GM12874 (cell line): ENCODE measurements at regions not wholly inside any gene's neighbourhood (a gene's known extent, or its start where the extent isn't known, plus 50 kb on each side); places are given as distances from the start of the nearest gene placed in this dataset.

Experiments used
- CTCF ChIP-seq: IDR thresholded peaks from 2 replicates; pipeline ENCODE4 v1.5.1; 2011; ENCODE audit warnings: low read depth, mild to moderate bottlenecking, control low read depth, low read length, moderate library complexity; ENCODE audit not compliant: insufficient read depth

GRCh38 chr11:92702805-92703448 is 266.5 kb upstream of the MTNR1B start:
- TF ChIP-seq CTCF: no peak

- no peak for TF ChIP-seq CTCF
Observed at GRCh38 chr11:92703449-92703830, 266.0 kb upstream of the MTNR1B start.

GRCh38 chr11:92707173-92707619 is 262.3 kb upstream of the MTNR1B start:
- no peak for TF ChIP-seq CTCF

- TF ChIP-seq CTCF: no peak
Observed at GRCh38 chr11:92707665-92708064, 261.8 kb upstream of the MTNR1B start.

GRCh38 chr11:92709329-92709728 is 260.1 kb upstream of the MTNR1B start:
- TF ChIP-seq CTCF: no peak

- TF ChIP-seq CTCF: no peak
Observed at GRCh38 chr11:92711926-92712325, 257.5 kb upstream of the MTNR1B start.

- no peak for TF ChIP-seq CTCF
Observed at GRCh38 chr11:92714111-92714510, 255.3 kb upstream of the MTNR1B start.
